Fibroblast of lung (primary cell): ENCODE measurements at regions not wholly inside any gene's neighbourhood (a gene's known extent, or its start where the extent isn't known, plus 50 kb on each side); places are given as distances from the start of the nearest gene placed in this dataset.
A peak's percentile ranks its signal among the peaks of the same experiment; 100 is the strongest.
"Not testable (repeated sequence)": the region's sequence is repeated elsewhere in the genome, so short reads cannot be mapped to it uniquely, and the experiment has no call there.

Source experiments
- DNase-seq, 2 donors: peaks; one replicate each; pipeline versions ENCODE4 v3.0.0 to v3.0.0-alpha.2; 2010; ENCODE audit warnings: low read depth in 2 of 2
- H2AFZ ChIP-seq: 2 replicates; pipeline ENCODE4 v1.5.1; 2012; ENCODE audit warnings: low read length, control low read depth, inconsistent platforms
- H3K27ac ChIP-seq: 2 replicates; pipeline ENCODE4 v1.5.1; 2011; ENCODE audit warnings: low read length, control low read depth; ENCODE audit not compliant: insufficient read depth
- H3K27me3 ChIP-seq: 2 replicates; pipeline ENCODE4 v1.5.1; 2011; ENCODE audit warnings: mild to moderate bottlenecking, low read length; ENCODE audit not compliant: control insufficient read depth, insufficient read depth
- H3K36me3 ChIP-seq: 2 replicates; pipeline ENCODE4 v1.5.1; 2011; ENCODE audit warnings: low read length; ENCODE audit not compliant: control insufficient read depth, insufficient read depth
- H3K4me1 ChIP-seq: 2 replicates; pipeline ENCODE4 v1.5.1; 2011; ENCODE audit warnings: low read length; ENCODE audit not compliant: control insufficient read depth, insufficient read depth; ENCODE audit errors: extremely low read depth
- H3K4me2 ChIP-seq: 2 replicates; pipeline ENCODE4 v1.5.1; 2011; ENCODE audit warnings: low read length, control low read depth; ENCODE audit not compliant: insufficient read depth; ENCODE audit errors: extremely low read depth
- H3K4me3 ChIP-seq, 4 experiments: fragments of 200-600 bp in 1 of 4; sonication (generic) in 1 of 4; replicated peaks in 1 of 4; 2 replicates each; pipeline ENCODE4 v1.5.1; 2011 to 2016; ENCODE audit warnings: low read length in 4 of 4, low read depth in 3 of 4, mild to moderate bottlenecking in 3 of 4, control low read depth in 2 of 4, inconsistent platforms in 1 of 4, mixed read lengths in 1 of 4; ENCODE audit not compliant: insufficient read depth in 1 of 4; ENCODE audit errors: control extremely low read depth in 1 of 4
- H3K79me2 ChIP-seq: 2 replicates; pipeline ENCODE4 v1.5.1; 2012; ENCODE audit warnings: mild to moderate bottlenecking, low read length, inconsistent platforms; ENCODE audit not compliant: control insufficient read depth, insufficient read depth
- H3K9ac ChIP-seq: 2 replicates; pipeline ENCODE4 v1.5.1; 2011; ENCODE audit warnings: mild to moderate bottlenecking, low read length, control low read depth; ENCODE audit not compliant: insufficient read depth
- H3K9me3 ChIP-seq: 2 replicates; pipeline ENCODE4 v1.5.1; 2012; ENCODE audit warnings: low read depth, low read length; ENCODE audit not compliant: control insufficient read depth, insufficient read depth
- H4K20me1 ChIP-seq: 2 replicates; pipeline ENCODE4 v1.5.1; 2011; ENCODE audit warnings: low read length; ENCODE audit not compliant: control insufficient read depth, insufficient read depth; ENCODE audit errors: extremely low read depth
- EZH2 ChIP-seq: IDR thresholded peaks from 2 replicates; pipeline ENCODE4 v1.5.1; 2012; ENCODE audit warnings: low read length, control low read depth, mild to moderate bottlenecking; ENCODE audit errors: missing control alignments
- TF ChIP-seq, protein P1 (sequence below), 2 donors: IDR thresholded peaks in 1 of 2; conservative IDR thresholded peaks in 1 of 2; 1 replicate in 1 of 2; 2 replicates in 1 of 2; pipeline ENCODE4 v1.5.1; 2011 to 2012; ENCODE audit warnings: low read length in 2 of 2, control low read depth in 1 of 2, inconsistent platforms in 1 of 2, low read depth in 1 of 2, mild to moderate bottlenecking in 1 of 2

DNA sequence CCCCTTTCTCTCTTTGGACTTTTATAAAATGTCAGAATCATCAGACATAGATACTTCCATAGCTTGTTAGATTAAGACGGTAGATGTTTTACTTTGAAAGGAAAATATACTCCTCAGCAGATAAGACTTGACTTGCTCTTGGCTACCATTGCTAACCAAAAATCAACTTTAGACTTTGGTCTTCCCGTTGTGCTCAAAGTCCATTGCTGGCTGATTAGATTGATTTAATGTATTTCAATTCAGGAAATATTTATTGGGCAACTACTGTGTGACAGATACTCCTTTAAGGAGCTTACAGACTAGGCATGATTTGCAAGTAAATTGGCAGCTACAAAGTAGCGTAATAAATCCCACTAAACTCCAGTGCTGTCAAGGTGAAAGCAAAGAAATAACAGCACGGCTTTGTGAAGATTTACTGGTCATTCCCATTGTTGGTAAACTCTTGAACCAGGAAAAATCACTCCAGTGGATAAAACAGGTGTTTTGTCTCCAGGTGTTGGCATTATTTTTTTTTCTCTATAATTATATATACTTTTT is 95.7 kb upstream of the ARMC3 start:
- Histone ChIP-seq H3K9me3 (no peaks in the 10 kb centered on the region), H2AFZ (no peak overlapping the region), H3K4me1 (no peaks in the 10 kb centered on the region), H3K27ac (no peak overlapping the region), H3K4me2 (no peak overlapping the region), H3K27me3 (no peaks in the 10 kb centered on the region), H3K4me3 (no peak overlapping the region), H3K36me3 (no peaks in the 10 kb centered on the region), H4K20me1 (no peaks in the 10 kb centered on the region), H3K79me2 (no peaks in the 10 kb centered on the region), H3K9ac (no peak overlapping the region)
- TF ChIP-seq EZH2: no peak
- TF ChIP-seq, protein P1, sequence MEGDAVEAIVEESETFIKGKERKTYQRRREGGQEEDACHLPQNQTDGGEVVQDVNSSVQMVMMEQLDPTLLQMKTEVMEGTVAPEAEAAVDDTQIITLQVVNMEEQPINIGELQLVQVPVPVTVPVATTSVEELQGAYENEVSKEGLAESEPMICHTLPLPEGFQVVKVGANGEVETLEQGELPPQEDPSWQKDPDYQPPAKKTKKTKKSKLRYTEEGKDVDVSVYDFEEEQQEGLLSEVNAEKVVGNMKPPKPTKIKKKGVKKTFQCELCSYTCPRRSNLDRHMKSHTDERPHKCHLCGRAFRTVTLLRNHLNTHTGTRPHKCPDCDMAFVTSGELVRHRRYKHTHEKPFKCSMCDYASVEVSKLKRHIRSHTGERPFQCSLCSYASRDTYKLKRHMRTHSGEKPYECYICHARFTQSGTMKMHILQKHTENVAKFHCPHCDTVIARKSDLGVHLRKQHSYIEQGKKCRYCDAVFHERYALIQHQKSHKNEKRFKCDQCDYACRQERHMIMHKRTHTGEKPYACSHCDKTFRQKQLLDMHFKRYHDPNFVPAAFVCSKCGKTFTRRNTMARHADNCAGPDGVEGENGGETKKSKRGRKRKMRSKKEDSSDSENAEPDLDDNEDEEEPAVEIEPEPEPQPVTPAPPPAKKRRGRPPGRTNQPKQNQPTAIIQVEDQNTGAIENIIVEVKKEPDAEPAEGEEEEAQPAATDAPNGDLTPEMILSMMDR (conservative IDR thresholded peaks at IDR 0.05 in 1 of 2, IDR thresholded peaks at IDR 0.05 in 1 of 2; ENCODE audit: low read depth in 1 of 2, low read length in 2 of 2): no peak
- no peak for DNase-seq

DNA sequence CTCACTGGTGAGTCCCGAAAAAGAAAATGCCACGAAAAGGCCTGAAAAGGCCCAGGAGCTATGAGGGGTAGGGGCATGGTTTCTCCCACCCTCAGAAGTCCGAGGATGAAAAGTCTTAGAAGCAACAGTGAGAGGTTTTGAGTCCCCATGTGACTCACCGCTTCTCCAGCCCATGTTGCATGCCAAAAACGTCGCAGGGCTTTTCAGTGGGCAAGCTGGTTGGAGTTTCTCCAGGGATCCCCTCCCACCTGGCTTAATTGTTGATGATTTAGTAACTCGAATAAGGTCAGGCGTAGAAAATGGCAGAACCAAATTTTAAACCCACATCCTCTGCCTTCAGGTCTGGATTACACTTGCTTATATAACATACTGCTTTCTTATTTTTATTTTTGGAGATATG is 96.3 kb upstream of the ARMC3 start:
- Histone ChIP-seq H3K36me3 (no peaks in the 10 kb centered on the region), H2AFZ (no peak overlapping the region), H3K27me3 (no peaks in the 10 kb centered on the region), H3K4me3 (no peak overlapping the region), H3K79me2 (no peaks in the 10 kb centered on the region), H4K20me1 (no peaks in the 10 kb centered on the region), H3K9ac (no peak overlapping the region), H3K9me3 (no peaks in the 10 kb centered on the region), H3K4me2 (no peak overlapping the region), H3K4me1 (no peaks in the 10 kb centered on the region), H3K27ac (no peak overlapping the region)
- DNase-seq: peak in 1 of 2 donors; percentile 76
- TF ChIP-seq, protein P1 (conservative IDR thresholded peaks at IDR 0.05 in 1 of 2, IDR thresholded peaks at IDR 0.05 in 1 of 2; ENCODE audit: low read depth in 1 of 2, low read length in 2 of 2): no peak
- TF ChIP-seq EZH2: no peak

DNA sequence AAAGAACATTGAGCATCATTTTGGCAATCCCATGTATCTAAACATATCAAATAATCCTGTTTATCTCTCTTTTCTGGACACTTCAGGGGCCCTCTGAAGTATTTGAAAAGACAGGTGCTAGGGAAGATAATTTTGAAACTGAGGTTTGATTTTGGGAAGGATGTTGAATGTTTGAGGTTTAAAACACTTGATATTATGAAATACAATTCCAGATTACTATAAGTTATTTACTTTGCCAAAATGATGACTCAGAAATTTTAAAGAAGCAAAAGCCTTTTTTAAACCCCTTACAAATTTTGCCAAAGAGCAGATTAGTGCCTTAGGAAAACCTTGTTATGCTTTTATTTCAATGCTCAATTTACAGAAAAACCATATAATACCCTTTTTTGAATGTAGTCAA is 99.1 kb upstream of the ARMC3 start:
- peak overlapping the region; percentile 58 for H3K4me2 ChIP-seq
- H4K20me1 ChIP-seq, H3K4me1 ChIP-seq, H3K36me3 ChIP-seq, H3K9me3 ChIP-seq, H3K9ac ChIP-seq, H3K27ac ChIP-seq, H3K4me3 ChIP-seq, H3K79me2 ChIP-seq, H2AFZ ChIP-seq, H3K27me3 ChIP-seq: not testable (repeated sequence)
- DNase-seq: peak; percentile 29 to 58
